ENCODE measurements at regions not wholly inside any gene's neighbourhood (a gene's known extent, or its start where the extent isn't known, plus 50 kb on each side); places are given as distances from the start of the nearest gene placed in this dataset.
A peak's percentile ranks its signal among the peaks of the same experiment; 100 is the strongest.

GRCh38 chr5:125295405-125295872 is 549.0 kb upstream of the ZNF608 start:
- peaks cover 12% of the 10 kb centered on the region for H3K4me1 ChIP-seq (ENCODE audit: control insufficient read depth, low read depth, low read length)
- no peak overlapping the region for H3K4me3 ChIP-seq (ENCODE audit: low read length)
- H3K9ac ChIP-seq (ENCODE audit: low read length), result no peak overlapping the region
- no peaks in the 10 kb centered on the region for H3K36me3 ChIP-seq (ENCODE audit: control insufficient read depth, low read depth, low read length)
- H3K27me3 ChIP-seq (ENCODE audit: control insufficient read depth, insufficient read depth, low read length), result no peaks in the 10 kb centered on the region
- no peaks in the 10 kb centered on the region for H3K9me3 ChIP-seq (ENCODE audit: control insufficient read depth, low read depth, low read length)
- no peak overlapping the region for H3K27ac ChIP-seq (ENCODE audit: low read length)

GRCh38 chr5:125298258-125298657 is 551.8 kb upstream of the ZNF608 start:
- Histone ChIP-seq H3K4me3 (ENCODE audit: low read length) (no peak overlapping the region), H3K27ac (ENCODE audit: low read length) (no peak overlapping the region), H3K4me1 (ENCODE audit: control insufficient read depth, low read depth, low read length) (peaks cover 18% of the 10 kb centered on the region), H3K9ac (ENCODE audit: low read length) (no peak overlapping the region), H3K9me3 (ENCODE audit: control insufficient read depth, low read depth, low read length) (no peaks in the 10 kb centered on the region), H3K36me3 (ENCODE audit: control insufficient read depth, low read depth, low read length) (no peaks in the 10 kb centered on the region), H3K27me3 (ENCODE audit: control insufficient read depth, insufficient read depth, low read length) (no peaks in the 10 kb centered on the region)

GRCh38 chr5:125298746-125299379 is 552.4 kb upstream of the ZNF608 start:
- no peak overlapping the region for H3K9ac ChIP-seq (ENCODE audit: low read length)
- H3K36me3 ChIP-seq (ENCODE audit: control insufficient read depth, low read depth, low read length), result no peaks in the 10 kb centered on the region
- H3K4me3 ChIP-seq (ENCODE audit: low read length), result no peak overlapping the region
- H3K27ac ChIP-seq (ENCODE audit: low read length), result no peak overlapping the region
- H3K9me3 ChIP-seq (ENCODE audit: control insufficient read depth, low read depth, low read length), result no peaks in the 10 kb centered on the region
- H3K4me1 ChIP-seq (ENCODE audit: control insufficient read depth, low read depth, low read length), result peaks cover 18% of the 10 kb centered on the region
- H3K27me3 ChIP-seq (ENCODE audit: control insufficient read depth, insufficient read depth, low read length), result no peaks in the 10 kb centered on the region

- Histone ChIP-seq H3K36me3 (ENCODE audit: control insufficient read depth, low read depth, low read length) (no peaks in the 10 kb centered on the region), H3K4me3 (ENCODE audit: low read length) (no peak overlapping the region), H3K27me3 (ENCODE audit: control insufficient read depth, insufficient read depth, low read length) (no peaks in the 10 kb centered on the region)
Observed at GRCh38 chr5:125301711-125302110, 555.3 kb upstream of the ZNF608 start.

GRCh38 chr5:125302577-125302976 is 556.1 kb upstream of the ZNF608 start:
- Histone ChIP-seq H3K27ac (ENCODE audit: low read length) (no peak overlapping the region), H3K4me1 (ENCODE audit: control insufficient read depth, low read depth, low read length) (peaks cover 18% of the 10 kb centered on the region), H3K36me3 (ENCODE audit: control insufficient read depth, low read depth, low read length) (no peaks in the 10 kb centered on the region), H3K9ac (ENCODE audit: low read length) (no peak overlapping the region), H3K27me3 (ENCODE audit: control insufficient read depth, insufficient read depth, low read length) (no peaks in the 10 kb centered on the region), H3K9me3 (ENCODE audit: control insufficient read depth, low read depth, low read length) (no peaks in the 10 kb centered on the region), H3K4me3 (ENCODE audit: low read length) (no peak overlapping the region)

More at GRCh38 chr5:125301711-125302110, 555.3 kb upstream of the ZNF608 start:
- Histone ChIP-seq H3K4me1 (ENCODE audit: control insufficient read depth, low read depth, low read length) (peaks cover 18% of the 10 kb centered on the region), H3K27ac (ENCODE audit: low read length) (no peak overlapping the region), H3K9ac (ENCODE audit: low read length) (no peak overlapping the region), H3K9me3 (ENCODE audit: control insufficient read depth, low read depth, low read length) (no peaks in the 10 kb centered on the region)

- Histone ChIP-seq H3K27me3 (ENCODE audit: control insufficient read depth, insufficient read depth, low read length) (no peaks in the 10 kb centered on the region), H3K36me3 (ENCODE audit: control insufficient read depth, low read depth, low read length) (no peaks in the 10 kb centered on the region), H3K9ac (ENCODE audit: low read length) (no peak overlapping the region), H3K4me1 (ENCODE audit: control insufficient read depth, low read depth, low read length) (peaks cover 3% of the 10 kb centered on the region), H3K4me3 (ENCODE audit: low read length) (no peak overlapping the region), H3K9me3 (ENCODE audit: control insufficient read depth, low read depth, low read length) (no peaks in the 10 kb centered on the region), H3K27ac (ENCODE audit: low read length) (no peak overlapping the region)
Observed at GRCh38 chr5:125306741-125307140, 560.3 kb upstream of the ZNF608 start.

- Histone ChIP-seq H3K4me1 (ENCODE audit: control insufficient read depth, low read depth, low read length) (no peaks in the 10 kb centered on the region), H3K27ac (ENCODE audit: low read length) (no peak overlapping the region), H3K27me3 (ENCODE audit: control insufficient read depth, insufficient read depth, low read length) (no peaks in the 10 kb centered on the region), H3K36me3 (ENCODE audit: control insufficient read depth, low read depth, low read length) (no peaks in the 10 kb centered on the region), H3K9me3 (ENCODE audit: control insufficient read depth, low read depth, low read length) (no peaks in the 10 kb centered on the region), H3K9ac (ENCODE audit: low read length) (no peak overlapping the region), H3K4me3 (ENCODE audit: low read length) (no peak overlapping the region)
Observed at GRCh38 chr5:125310749-125311148, 564.3 kb upstream of the ZNF608 start.

- Histone ChIP-seq H3K36me3 (ENCODE audit: control insufficient read depth, low read depth, low read length) (no peaks in the 10 kb centered on the region), H3K4me1 (ENCODE audit: control insufficient read depth, low read depth, low read length) (peaks cover 8% of the 10 kb centered on the region), H3K27me3 (ENCODE audit: control insufficient read depth, insufficient read depth, low read length) (no peaks in the 10 kb centered on the region), H3K9ac (ENCODE audit: low read length) (no peak overlapping the region), H3K27ac (ENCODE audit: low read length) (no peak overlapping the region), H3K4me3 (ENCODE audit: low read length) (no peak overlapping the region), H3K9me3 (ENCODE audit: control insufficient read depth, low read depth, low read length) (no peaks in the 10 kb centered on the region)
Observed at GRCh38 chr5:125311743-125312142, 565.3 kb upstream of the ZNF608 start.

GRCh38 chr5:125313555-125313954 is 567.1 kb upstream of the ZNF608 start:
- Histone ChIP-seq H3K27ac (ENCODE audit: low read length) (no peak overlapping the region), H3K9me3 (ENCODE audit: control insufficient read depth, low read depth, low read length) (no peaks in the 10 kb centered on the region), H3K4me1 (ENCODE audit: control insufficient read depth, low read depth, low read length) (peaks cover 20% of the 10 kb centered on the region), H3K9ac (ENCODE audit: low read length) (no peak overlapping the region), H3K4me3 (ENCODE audit: low read length) (no peak overlapping the region), H3K36me3 (ENCODE audit: control insufficient read depth, low read depth, low read length) (no peaks in the 10 kb centered on the region), H3K27me3 (ENCODE audit: control insufficient read depth, insufficient read depth, low read length) (no peaks in the 10 kb centered on the region)

- Histone ChIP-seq H3K36me3 (ENCODE audit: control insufficient read depth, low read depth, low read length) (no peaks in the 10 kb centered on the region), H3K27me3 (ENCODE audit: control insufficient read depth, insufficient read depth, low read length) (no peaks in the 10 kb centered on the region), H3K4me3 (ENCODE audit: low read length) (no peak overlapping the region), H3K9ac (ENCODE audit: low read length) (no peak overlapping the region), H3K27ac (ENCODE audit: low read length) (no peak overlapping the region), H3K4me1 (ENCODE audit: control insufficient read depth, low read depth, low read length) (peaks cover 20% of the 10 kb centered on the region), H3K9me3 (ENCODE audit: control insufficient read depth, low read depth, low read length) (no peaks in the 10 kb centered on the region)
Observed at GRCh38 chr5:125315306-125315705, 568.9 kb upstream of the ZNF608 start.

GRCh38 chr5:125316391-125316790 is 570.0 kb upstream of the ZNF608 start:
- Histone ChIP-seq H3K9me3 (ENCODE audit: control insufficient read depth, low read depth, low read length) (no peaks in the 10 kb centered on the region), H3K36me3 (ENCODE audit: control insufficient read depth, low read depth, low read length) (no peaks in the 10 kb centered on the region), H3K27me3 (ENCODE audit: control insufficient read depth, insufficient read depth, low read length) (no peaks in the 10 kb centered on the region), H3K4me1 (ENCODE audit: control insufficient read depth, low read depth, low read length) (peaks cover 20% of the 10 kb centered on the region), H3K9ac (ENCODE audit: low read length) (no peak overlapping the region), H3K27ac (ENCODE audit: low read length) (no peak overlapping the region), H3K4me3 (ENCODE audit: low read length) (no peak overlapping the region)

GRCh38 chr5:125316915-125317535 is 570.6 kb upstream of the ZNF608 start:
- no peaks in the 10 kb centered on the region for H3K9me3 ChIP-seq (ENCODE audit: control insufficient read depth, low read depth, low read length)
- H3K4me1 ChIP-seq (ENCODE audit: control insufficient read depth, low read depth, low read length), result peaks cover 20% of the 10 kb centered on the region
- no peaks in the 10 kb centered on the region for H3K36me3 ChIP-seq (ENCODE audit: control insufficient read depth, low read depth, low read length)
- peak overlapping the region; percentile 47 for H3K4me3 ChIP-seq (ENCODE audit: low read length)
- peak overlapping the region; percentile 73 for H3K27ac ChIP-seq (ENCODE audit: low read length)
- H3K27me3 ChIP-seq (ENCODE audit: control insufficient read depth, insufficient read depth, low read length), result no peaks in the 10 kb centered on the region
- H3K9ac ChIP-seq (ENCODE audit: low read length), result peak overlapping the region; percentile 34

All from iPS-18a (cell line).